HG03575 (cell line): ENCODE measurements at regions not wholly inside any gene's neighbourhood (a gene's known extent, or its start where the extent isn't known, plus 50 kb on each side); places are given as distances from the start of the nearest gene placed in this dataset.

Source experiments
- ATAC-seq: cut with Tn5 transposase; IDR thresholded peaks from one replicate; pipeline ENCODE4 v1.9.1; 2021; ENCODE audit not compliant: unreplicated experiment, insufficient number of reproducible peaks, low FRiP score; ENCODE audit errors: extremely low read depth

DNA sequence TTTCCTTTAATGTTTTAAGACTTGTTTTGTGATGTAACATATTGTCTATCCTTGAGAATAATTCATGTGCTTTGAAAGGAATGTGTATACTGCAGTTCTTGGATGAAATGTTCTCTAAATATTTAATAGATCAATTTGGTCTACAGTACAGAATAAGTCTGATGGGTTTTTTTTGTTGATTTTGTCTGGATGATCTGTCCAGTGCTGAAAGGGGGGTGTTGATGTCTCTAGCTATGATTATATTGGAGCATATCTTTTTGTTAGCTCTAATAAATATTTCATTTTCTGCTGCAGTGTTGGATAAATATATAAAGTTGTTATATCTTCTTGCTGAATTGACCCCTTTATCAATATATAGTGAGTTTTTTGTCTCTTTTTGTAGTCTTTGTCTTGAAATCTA lies 269.9 kb upstream of the TUSC1 start:
- no peak for ATAC-seq

DNA sequence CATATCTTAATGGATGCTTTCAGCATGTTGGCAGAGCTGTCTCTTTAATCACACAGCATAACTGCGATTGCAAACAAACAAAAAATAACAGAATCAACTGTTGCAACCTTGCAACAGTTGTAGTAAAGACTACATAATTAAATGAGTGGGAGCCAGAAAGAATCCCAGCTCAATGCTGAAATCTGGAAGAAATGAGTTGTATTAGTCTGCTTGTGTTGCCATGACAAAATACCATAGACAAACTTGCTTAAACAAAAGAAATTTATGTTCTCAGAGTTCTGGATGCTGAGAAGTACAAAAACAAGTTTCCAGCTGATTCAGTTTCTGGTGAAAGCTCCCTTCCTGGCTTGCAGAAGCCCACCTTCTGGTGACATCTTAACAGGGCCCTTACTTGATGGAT lies 260.9 kb upstream of the TUSC1 start:
- ATAC-seq, result no peak

DNA sequence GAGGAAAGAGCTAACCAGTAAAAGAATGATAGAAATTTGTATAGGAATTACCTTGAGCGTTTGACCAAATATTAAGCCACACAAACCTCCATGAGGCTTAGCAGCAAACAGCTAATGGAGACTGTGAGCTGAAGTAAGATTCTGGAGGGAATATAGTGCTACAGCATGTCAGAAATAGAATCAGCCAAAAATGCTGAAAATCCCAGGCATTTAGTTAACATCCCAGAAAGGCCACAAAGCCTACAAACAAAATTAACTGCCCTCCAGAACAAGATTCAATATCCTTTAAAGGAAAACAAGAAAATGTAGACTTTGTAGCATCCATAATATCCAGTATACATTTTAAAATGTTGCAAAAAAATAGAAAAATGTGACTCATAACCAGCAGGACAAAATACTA lies 257.8 kb upstream of the TUSC1 start:
- ATAC-seq, result no peak

DNA sequence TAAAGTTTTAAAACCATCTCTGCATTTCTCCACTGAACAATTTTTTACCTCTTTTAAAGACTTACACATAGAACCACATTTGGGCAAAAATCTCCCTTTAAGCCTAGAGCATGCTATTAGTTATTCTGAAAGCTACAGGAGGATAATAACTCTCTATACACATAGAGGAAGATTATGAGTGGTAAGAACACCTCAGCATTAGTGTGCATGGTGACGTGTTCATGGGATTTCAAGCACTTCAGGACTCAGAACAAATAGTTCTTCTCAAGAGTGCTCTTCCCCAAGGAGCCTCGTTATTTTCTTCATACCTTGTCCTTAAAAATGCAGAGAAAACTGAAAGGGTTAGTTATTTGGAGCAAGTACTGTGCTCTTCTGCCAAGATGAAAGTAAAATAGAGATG lies 256.9 kb upstream of the TUSC1 start:
- ATAC-seq, result no peak

DNA sequence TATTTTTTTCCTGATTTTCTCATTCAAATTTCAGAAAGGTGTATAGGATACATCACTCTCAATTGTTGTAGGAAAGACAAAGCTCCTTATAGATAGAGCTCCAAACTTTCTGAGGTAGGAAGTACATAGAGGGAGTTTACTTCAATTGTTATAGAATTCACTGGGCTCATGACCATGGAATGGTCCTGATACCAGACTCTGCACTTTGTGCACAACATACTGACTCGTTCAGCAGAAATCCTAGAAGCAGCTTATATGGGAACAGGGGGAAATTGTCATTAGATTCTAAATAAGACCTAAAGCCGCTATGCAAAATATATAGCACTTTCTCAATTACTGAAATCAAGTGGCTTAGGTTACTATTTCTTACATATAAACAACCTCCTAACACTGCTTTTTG lies 240.5 kb upstream of the TUSC1 start:
- ATAC-seq, result no peak

DNA sequence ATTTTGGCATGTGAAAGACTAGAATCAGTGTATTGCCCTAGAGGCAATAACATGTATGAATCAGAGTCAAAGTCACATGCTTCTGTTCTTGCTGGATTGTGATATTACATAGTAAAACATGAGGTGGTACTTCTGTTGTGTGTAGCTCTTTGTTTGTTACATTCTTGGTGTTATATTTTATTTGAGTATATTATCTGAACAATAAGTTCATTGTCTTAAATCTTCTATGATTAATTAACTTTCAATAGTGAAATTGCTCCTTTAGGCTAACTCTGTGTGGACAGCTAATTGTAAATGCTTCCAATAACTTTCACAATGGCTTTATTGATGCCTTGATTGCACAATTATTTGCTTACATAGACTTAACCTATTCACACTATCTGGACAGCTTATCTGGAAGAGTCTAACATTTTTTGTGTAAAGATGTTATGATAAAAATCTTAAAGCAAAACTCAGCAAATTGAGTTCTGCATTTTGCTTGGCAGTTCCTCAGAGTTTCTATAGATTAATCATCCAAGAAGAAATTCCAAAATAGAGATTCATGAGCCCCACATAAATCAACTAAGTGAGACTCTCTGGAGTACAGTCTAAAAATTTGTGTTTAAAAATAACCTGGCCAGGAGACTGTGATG lies 239.6 kb upstream of the TUSC1 start:
- no peak for ATAC-seq

DNA sequence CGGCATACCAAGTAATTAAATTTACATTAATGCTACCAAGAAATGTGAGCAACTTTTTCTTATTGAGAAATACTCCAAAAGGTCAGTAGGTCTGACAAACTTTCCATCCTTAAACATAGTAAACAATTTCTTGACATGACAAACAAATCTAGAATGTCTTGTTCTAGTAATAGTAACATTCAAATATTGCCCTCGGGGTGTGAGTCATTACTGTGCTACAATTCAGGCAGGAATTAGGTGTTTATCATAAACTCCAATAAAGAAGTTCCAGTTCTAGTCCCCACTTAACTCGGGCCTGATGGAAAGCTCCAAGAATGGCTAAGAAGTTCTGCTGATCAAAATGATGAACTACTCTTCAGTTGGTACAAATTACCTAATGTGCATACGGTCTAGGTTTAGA lies 235.6 kb upstream of the TUSC1 start:
- ATAC-seq, result no peak

DNA sequence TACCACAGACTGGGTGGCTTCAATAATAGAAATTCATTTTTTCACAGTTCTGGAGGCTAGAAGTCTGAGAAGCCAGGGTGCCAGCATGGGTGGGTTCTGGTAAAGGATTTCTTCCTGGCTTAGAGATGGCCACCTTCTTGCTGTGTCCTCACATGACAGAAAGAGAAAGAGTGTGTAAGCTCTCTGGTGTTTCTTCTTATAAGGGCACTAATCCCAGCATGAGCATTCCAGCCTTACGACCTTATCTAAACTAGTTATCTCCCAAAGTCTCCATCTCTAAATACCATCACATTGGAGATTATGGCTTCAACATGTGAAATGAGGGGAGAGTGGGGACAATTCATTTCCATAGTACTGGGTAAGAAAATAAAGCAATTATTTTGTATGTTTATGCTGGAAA lies 226.5 kb upstream of the TUSC1 start:
- ATAC-seq, result no peak

DNA sequence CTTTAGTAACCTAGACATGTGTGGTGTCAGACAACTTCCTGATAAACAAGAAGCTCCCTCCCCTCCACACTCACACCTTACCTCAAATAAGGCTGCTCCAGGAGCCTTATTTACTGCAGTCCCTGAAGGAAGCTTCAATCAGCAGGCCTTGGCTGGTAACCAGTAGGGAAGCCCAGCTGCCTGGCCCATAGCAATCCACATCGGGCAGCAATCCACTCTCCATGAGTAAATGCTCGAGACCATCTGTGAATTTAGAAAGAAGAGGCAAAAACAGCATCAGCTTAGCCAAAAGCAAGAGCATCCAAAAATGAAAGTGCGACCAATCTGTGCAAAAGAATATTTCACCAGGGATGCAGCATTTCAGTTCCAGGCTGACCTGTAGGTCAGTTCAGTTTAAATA lies 213.3 kb upstream of the TUSC1 start:
- ATAC-seq, result no peak

DNA sequence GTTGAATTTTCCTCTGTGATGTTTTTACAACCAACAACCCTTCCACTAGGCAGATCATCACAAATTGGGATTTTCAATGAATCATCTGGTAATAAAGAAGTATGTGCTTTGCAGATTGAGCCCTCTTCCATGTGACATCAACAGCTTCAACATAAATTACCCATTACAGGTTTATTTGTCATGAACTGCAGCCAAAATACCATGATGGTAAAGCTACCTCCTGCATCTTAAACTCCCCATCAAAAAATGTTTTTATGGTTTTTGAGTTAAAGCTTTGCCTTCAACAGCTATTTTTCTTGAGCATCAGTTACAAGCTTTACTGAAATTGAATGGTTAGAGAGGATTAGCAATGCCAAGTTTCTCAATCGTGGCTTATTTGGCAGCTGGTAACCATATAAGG lies 211.4 kb upstream of the TUSC1 start:
- no peak for ATAC-seq

DNA sequence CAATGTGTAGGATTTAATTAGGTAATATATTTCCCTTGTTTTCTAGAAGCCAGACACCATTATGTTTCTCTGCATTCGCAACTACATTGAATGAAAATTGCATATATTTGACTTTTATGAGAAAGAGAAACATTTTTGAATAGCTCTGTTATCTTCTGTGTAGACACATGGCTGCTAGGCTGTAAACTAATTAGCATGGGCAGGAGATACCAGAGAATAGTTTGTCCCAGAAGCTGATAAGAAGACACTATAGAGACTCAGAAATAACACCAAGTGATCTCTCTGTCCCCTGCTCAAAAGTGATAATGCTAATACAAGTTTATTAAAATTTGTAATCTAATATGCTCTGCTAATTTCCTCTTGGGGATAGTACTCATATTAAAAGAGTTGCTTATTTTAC lies 198.0 kb upstream of the TUSC1 start:
- no peak for ATAC-seq

DNA sequence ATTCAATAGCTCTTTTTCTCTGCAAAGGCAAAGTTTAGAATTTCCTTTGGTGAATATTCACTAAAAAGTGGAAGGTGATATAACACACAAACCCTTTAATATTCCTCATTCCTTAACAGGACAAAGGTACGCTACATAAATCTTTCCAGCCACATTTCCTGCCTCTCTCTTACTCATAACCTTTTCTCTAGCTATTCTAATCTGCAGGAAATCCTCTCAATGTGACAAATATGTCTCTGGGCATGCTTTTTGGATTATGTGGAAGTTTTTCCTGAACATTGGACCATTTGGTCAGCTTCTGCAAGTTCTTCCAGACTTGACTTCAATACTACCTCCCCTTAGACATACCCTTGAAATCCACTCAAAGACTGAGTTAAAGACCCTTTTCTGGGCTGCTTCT lies 186.3 kb upstream of the TUSC1 start:
- ATAC-seq, result no peak

DNA sequence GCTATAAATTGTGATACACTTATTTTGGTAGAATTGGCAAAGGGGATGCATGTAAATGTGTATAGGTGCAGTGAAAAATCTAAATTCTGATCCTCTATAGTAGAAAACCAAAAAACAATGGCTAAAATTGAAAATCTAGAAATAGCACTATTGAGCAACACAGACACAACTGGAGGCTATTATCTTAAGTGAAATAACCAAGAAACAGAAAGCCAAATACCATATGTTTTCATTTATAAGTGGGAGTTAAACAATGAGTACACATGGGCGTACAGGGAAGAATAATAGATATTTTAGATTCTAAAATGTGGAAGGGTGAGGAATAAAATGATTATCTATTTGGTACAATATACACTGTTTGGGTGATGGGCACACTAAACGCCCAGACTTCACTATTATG lies 183.2 kb upstream of the TUSC1 start:
- no peak for ATAC-seq

DNA sequence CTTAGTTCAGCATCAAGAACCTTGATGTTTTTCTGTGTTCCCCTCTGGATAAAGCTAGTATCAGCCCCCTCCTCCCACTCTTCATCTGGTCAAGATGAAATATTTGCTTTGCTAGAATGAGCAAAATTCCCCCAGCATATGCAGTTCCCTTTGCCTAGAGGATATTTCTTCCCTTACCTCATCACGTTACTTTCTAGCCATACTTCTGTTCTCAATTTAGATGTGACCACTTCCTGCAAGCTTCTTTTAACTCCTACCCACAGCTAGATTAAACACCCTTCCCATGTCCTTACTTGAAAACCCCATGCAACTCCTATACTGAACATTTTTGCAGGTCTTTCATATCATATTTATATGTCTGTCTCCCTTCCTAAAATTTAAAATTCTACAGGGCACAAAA lies 178.9 kb upstream of the TUSC1 start:
- no peak for ATAC-seq

DNA sequence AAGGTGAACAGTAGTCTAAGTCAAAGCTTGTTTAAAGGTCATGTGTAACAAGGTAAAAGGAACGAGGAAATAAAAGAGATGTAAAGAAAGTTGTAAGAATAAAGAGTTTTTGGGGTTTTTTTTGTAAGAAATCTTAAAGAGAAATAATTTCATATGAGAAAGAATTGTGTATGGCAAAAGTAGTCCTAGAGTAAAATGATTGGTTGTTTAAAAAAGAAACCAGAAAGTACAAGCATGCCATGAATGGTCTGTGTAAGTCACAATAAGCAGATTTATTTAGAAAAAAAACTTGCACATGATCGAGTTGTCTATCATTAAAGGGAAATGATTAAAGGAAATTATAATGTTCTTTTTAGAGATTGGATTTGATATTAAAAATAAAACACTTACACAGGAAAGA lies 172.6 kb upstream of the TUSC1 start:
- ATAC-seq, result no peak

DNA sequence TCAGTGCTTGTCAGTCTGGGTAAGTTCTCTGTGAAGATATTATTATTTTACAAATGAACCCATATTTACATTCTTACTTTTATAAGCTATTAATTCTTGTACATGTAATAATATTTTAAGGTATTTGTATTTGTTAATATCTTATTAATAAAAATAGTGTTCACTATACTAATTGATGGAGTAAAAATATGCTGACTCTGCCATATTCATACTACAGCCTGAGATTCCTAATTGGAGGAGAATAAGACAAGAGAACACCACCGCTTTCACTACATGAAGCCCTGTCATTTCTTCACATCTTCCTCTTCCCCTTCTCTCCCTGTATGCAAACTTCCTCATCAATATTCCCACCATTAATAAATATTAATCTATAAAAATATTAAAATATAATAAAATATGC lies 167.6 kb upstream of the TUSC1 start:
- no peak for ATAC-seq

DNA sequence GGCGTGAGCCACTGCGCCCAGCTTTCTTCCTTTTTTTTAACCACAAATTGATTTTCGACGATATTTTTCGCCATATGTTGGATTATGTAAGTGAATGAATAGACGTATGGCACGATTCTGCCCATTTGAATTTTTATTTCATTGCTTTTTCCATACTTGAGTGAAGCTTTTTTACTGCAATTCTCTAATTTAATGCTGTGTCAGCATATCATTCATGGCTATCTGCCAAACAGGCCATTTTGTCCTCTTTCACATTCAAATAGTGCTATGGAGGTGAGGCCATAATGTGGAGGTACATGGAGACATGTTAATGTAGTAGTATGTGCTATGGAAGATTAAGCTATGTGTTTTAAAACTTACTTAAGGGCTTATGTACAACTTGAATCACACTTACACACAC lies 152.1 kb upstream of the TUSC1 start:
- ATAC-seq, result no peak

DNA sequence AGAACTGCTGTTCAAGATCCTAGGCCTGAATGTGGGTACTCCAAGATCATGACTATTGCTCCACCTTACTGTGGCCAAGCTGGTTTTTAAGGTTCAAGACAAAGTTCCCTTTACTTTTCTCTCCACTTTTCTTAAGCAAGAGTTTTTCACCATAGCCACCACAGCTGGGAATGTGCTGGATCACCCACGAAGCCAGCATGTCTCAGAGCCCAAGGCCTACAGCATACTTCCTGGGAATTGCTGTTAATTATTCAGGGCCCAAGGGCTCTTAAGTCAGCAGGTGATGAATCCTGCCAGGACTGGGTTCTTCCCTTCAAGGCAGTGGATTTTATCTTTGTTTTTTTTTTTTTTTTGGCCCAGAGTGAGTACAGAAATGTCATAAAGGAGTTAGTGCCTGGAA lies 149.4 kb upstream of the TUSC1 start:
- no peak for ATAC-seq

DNA sequence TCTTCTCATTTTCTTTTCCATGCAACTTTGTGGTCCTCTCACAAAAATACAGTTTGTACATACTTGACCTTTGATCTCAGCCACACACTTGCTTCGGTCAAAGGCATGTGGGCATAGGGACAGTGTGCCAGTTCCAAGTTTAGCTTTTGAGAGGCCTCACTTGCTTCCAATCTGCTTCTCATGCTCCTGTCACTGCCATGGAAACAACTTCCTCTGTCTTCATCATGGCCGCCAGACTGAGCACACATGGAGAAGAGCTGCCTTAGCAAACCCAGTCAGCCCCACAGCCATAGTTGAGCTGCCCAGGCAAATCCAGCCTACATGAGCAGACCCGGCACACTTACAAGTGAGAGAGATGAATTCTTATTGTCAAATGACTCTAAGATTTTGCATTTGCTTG lies 138.2 kb upstream of the TUSC1 start:
- ATAC-seq, result no peak

DNA sequence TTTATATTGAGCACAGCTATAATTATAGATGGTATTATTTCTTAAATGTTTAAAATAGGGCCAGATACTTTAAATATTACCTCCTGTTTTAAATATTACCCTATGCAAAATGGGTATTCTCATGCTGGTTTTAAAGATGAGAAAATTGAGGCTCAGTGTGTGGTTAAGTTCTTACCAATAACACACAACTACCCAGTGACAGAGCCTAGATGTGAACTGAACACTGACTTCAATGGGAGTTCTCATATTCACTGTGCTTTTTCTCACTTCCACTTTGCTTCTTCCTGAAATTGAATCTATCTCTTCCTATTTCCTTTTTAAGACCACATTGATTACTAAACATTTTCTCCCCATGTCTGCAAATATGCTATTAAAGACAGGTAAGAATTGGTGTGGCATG lies 135.8 kb upstream of the TUSC1 start:
- no peak for ATAC-seq

DNA sequence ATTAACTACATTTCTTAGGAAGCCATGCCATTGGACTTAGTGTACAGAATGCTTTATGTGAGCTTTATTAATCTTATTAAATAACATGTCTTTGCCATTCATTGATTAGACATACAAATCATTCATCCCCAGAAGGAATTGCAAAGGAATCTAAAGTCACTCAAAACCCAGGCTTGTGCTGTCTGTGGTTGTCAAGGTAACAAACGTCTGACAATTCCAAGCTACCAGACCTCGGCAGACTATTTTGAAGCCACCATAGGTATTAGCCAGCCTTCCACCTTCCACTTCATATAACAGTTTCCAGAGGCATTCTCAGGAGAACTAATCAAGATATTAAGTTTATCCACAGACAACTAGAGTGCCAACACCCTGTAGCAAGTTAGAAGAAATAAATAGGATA lies 135.2 kb upstream of the TUSC1 start:
- ATAC-seq, result no peak

DNA sequence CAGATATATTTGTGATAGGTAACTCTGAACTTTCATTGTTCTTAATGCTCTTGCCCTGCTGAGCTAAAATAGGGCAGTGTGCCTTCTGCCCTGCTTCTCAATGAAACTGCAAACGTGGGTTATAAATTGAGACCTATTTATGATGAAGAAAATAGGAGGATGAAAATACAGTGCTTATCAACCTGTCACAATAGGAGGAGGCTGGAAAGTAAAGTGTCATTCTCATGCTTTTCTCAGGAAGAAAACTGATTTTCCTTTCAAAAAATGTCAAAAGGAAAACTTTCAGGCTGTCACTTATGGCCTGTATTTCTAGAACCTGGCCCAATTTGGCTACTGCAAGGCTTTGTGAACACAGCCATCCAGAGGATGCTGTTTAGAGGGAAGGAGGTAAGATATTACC lies 130.3 kb upstream of the TUSC1 start:
- no peak for ATAC-seq
